Adipose tissue (tissue), 3 donors: ENCODE measurements at regions not wholly inside any gene's neighbourhood (a gene's known extent, or its start where the extent isn't known, plus 50 kb on each side); places are given as distances from the start of the nearest gene placed in this dataset.

Experiments
- H3K27ac ChIP-seq: one replicate; pipeline ENCODE4 v1.5.1; 2013; ENCODE audit warnings: low read depth, low read length
- WGBS, 3 donors: extraction: QIAGEN DNeasy Blood & Tissue Kit; methylation state at CpG; one replicate each; pipeline ENCODE4 v1.1.7; 2013; 5-methylcytosine and 5-hydroxymethylcytosine counted together
- donor health status: healthy with polysubstance abuse.
- donor health status: Bipolar disorder and iron deficiency.
- donor health status: healthy.

DNA sequence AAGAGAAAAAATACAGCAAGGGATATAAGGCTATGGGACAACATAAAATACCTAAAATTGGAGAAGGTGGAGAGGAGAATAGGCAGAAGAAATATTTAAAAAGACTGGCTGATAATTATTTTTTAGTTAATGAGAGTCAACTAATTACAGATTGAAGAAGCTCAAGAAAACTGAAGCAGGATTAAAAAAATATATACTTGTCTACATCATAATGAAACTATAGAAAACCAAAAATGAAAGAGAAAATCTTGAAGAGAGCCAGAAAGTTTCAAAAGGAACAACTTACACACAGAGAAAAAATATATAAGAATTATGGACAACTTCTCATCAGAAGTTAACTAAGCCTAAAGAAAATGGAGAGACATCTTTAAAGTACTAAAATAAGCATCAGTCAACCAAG, 62.9 kb upstream of the APCDD1 start:
- H3K27ac ChIP-seq, result no peak overlapping the region

DNA sequence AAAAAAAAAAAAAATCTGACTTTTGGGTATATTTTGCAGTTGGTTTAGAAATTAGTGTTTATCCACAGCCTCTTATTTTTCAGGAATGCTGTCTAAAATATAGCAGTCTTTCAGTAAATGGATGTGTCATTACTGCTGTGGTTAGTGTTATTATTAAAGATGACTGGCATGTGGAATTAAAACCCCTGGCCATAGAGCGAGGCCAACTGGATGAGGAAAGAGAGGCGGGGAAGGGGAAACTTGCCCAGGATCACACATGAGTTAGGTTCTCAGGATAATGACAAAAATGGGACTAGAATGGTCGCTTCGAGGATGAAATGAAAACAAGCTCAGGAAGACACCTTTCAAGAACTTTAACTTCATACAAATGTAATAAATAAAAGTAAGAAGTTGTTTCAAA, 57.4 kb upstream of the APCDD1 start:
- 91 to 98% (median 94%) methylated on average over 4 of the region's 4 CpGs for WGBS, 3 donors
- H3K27ac ChIP-seq, result no peak overlapping the region

DNA sequence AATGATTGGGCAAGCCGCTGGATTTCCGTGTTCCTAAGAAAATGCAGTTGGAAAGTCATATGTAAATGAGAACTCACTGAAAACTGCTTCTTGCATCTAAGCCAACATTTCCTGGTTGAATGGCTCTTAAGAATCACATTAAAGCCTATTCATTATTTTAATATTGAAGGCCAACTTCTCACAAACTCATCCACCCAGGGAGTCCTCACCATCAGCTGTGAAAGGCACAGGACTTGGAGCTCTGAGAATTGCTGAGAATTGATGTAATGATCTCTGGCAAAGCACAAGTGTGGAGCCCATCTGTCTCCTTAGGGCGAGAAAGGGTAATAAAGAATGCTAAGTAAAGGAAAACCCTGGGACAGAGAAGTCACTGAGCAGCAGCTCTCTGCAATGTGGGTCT, 55.9 kb upstream of the APCDD1 start:
- no peak overlapping the region for H3K27ac ChIP-seq
- WGBS, 3 donors, result 74 to 90% (median 79%) methylated on average over 3 of the region's 3 CpGs

DNA sequence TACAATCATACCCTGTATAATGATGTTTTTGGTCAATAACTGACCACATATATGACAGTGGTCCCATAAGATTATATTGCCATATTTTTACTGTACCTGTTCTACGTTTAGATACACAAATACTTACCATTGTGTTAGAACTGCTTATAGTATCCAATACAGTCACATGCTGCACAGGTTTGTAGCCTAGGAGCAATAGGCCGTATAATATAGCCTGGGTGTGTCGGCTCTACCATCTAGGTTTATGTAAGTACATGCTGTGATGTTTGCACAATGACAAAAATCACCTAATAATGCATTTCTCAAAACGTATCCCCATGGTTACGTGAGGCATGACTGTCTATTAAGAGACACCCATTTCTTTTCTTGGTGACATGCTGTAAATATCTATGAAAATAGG, 55.0 kb upstream of the APCDD1 start:
- 86 to 95% (median 91%) methylated on average over 5 of the region's 5 CpGs for WGBS, 3 donors
- no peak overlapping the region for H3K27ac ChIP-seq

DNA sequence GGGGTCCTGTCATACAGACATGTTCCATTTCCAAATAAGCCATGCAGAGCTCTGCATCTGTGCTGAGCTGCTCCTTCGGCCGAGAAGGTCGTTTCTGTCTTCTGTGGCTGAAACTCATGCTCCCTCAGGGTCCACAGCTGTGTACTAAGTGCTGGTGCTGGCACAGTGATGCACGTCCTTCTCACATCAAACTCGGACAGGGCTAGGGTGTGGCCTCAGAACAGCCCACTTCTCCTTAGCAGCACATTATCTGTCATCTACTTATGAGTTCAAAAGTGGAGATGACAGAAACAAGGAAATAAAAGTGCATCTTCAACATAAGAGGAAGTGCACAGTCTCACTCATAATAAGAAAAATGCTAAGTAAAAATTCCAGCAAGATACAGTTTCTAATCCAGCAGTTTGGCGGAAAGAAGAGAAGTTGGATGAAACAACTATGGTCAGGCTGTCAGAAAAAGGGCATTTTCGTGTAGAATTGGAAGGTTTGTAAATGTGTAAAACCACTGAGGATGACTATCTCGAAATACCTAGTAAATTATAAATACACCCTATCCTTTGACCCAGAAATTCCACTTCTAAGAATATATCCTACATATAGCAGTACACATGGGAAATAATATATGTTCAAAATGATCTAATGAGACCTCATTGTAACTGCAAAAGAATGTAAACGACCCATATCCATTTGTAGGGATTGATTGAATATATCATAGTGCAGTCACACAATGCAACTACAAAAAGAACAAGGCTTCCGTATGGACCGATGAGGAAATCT, 53.7 kb upstream of the APCDD1 start:
- WGBS, 3 donors, result 73 to 76% (median 75%) methylated on average over 11 of the region's 11 CpGs
- H3K27ac ChIP-seq, result no peak overlapping the region

DNA sequence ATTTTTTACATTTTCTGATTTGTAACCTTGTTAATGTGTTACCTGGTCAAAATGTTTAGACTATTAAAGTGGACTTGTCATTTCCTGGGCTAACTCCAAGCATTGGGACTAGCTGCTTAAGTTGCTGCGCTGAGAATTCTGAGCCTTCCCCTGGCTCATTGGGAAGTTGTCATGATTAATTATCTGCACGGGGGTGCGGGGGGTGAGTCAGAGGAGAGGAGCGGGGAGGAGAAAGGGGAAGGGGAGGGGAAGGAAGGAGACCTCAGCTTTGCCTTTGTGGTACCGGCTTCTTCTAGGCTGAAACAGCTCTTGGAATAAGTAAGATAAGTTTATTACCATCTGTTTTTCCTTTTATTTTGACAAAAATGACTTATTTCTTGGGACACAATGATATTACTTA, 52.9 kb upstream of the APCDD1 start:
- no peak overlapping the region for H3K27ac ChIP-seq
- 6 to 25% (median 17%) methylated on average over 4 of the region's 5 CpGs for WGBS, 3 donors

DNA sequence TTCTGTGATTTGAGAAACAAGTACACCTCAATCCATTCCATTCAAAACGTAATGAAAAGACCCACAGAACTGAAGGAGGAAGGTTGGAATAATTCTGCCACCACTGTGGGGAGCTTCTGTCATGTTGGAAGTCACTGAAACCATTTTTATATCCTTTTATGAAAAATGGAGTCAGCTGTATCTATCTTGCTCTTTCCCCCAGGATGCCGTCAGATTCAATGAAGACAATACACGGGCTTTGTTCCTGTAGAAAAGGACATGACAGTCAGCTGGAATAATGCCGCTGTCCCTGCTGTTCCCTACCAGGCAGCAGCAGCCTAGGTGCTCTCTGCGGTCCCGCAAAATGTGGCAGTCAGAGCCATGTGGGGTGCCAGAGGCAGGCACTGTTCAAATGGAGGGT, 52.5 kb upstream of the APCDD1 start:
- WGBS, 3 donors, result 78 to 91% (median 82%) methylated on average over 6 of the region's 6 CpGs

DNA sequence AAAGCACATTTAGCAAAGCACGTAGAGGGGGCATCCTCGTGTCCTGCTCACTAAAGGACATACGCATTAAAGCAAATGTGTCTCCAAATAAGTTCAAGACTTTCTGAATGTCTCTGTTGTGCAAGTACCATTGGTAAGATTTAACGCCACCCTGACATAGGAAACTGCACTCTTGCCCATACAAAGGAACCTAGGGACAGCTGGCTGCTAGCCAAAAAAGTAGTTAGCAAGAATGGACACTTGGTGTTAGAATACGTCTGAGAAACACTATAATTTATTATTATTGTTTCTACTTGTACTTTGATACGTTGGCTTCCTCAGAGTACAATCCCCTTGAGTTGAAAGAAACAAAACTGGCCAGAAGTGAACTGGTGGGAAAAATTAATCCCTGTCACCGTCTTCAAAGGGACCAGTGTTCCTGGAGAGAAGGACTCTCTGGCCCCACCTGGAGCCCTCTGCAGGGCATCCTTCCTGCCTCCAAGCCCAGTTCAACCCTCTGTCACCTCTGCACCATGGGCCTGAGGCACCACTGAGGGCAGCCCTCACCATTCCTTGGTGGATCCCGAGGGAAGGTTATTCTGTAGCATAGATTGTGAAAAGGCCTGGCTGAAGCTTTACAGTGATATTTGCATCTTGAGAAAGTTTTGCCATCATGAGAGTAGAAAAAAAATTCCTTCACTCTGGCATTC, 51.4 kb upstream of the APCDD1 start:
- WGBS, 3 donors, result 85 to 91% (median 87%) methylated on average over 8 of the region's 8 CpGs
- H3K27ac ChIP-seq, result no peak overlapping the region

More for the DNA sequence above, 52.5 kb upstream of the APCDD1 start:
- H3K27ac ChIP-seq, result no peak overlapping the region

DNA sequence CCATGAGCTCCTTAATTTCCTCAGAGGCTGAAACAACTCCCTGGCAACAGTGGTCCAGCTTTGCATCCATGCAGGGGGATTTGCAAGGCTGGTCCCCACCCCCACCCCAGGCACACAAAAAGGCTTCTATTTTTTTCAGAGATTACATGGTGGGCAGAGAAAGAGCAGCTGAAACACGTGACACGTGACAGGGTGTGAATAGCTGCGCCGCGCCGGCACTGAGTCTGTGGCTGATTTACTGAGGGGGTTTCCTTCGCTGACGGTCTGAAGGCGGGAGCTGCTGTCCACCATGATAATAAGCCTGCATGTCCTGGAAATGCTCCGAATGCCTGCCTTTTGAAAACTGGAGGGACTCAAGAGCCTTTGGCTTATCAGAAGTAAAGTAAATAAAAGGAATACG, 50.7 kb upstream of the APCDD1 start:
- no peak overlapping the region for H3K27ac ChIP-seq
- WGBS, 3 donors, result 82 to 86% (median 85%) methylated on average over 11 of the region's 11 CpGs

DNA sequence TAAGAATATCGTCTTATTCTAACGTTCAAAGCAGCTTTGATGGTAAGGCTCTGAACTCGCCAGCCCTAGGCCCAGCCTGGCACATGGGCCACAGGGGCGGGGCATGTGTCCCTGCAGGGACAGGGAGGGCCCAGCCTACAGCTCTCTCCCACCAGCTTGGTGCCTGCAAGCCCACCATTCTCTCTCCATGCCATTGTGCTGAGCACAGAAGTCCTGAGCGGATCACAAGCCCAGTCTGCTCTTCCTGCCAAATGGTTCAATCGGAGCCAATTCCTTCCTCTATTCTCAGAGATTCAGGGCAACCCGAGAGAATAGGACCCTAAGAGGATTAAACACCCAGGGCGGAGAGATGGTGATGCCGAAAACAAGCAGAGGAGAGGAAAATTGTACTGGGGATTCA, 50.3 kb upstream of the APCDD1 start:
- H3K27ac ChIP-seq, result no peak overlapping the region
- 65 to 79% (median 69%) methylated on average over 9 of the region's 9 CpGs for WGBS, 3 donors
